Psoas muscle (tissue), 7 donors: ENCODE measurements at regions not wholly inside any gene's neighbourhood (a gene's known extent, or its start where the extent isn't known, plus 50 kb on each side); places are given as distances from the start of the nearest gene placed in this dataset.

ENCODE experiments used
- ATAC-seq, 4 donors: fragments of 200-7000 bp; cut with Tn5 transposase; one replicate each; pipeline ENCODE4 v1.9.1; 2020; ENCODE audit warnings: moderate library complexity in 3 of 4, mild to moderate bottlenecking in 2 of 4
- DNase-seq, 2 donors: peaks; one replicate each; pipeline ENCODE4 v3.0.0-alpha.2; 2020
- H3K27ac ChIP-seq: fragments of 200-600 bp; one replicate; pipeline ENCODE4 v1.8.0; 2022
- H3K27me3 ChIP-seq, 3 donors: fragments of 200-600 bp in 1 of 3; one replicate each; pipeline versions ENCODE4 v1.6.1 to v1.8.0; 2013 to 2022; ENCODE audit warnings: low read length in 2 of 3, mild to moderate bottlenecking in 2 of 3, moderate library complexity in 1 of 3; ENCODE audit not compliant: insufficient read depth in 3 of 3
- H3K36me3 ChIP-seq, 2 donors: fragments of 200-600 bp in 1 of 2; one replicate each; pipeline versions ENCODE4 v1.6.1 to v1.8.0; 2013 to 2022; ENCODE audit warnings: low read depth in 1 of 2, mild to moderate bottlenecking in 1 of 2, moderate library complexity in 1 of 2; ENCODE audit not compliant: insufficient read depth in 1 of 2
- H3K4me1 ChIP-seq: fragments of 200-600 bp; one replicate; pipeline ENCODE4 v1.8.0; 2022
- H3K4me3 ChIP-seq: fragments of 200-600 bp; one replicate; pipeline ENCODE4 v1.8.0; 2022; ENCODE audit warnings: mild to moderate bottlenecking
- H3K9me3 ChIP-seq: fragments of 200-600 bp; one replicate; pipeline ENCODE4 v1.8.0; 2022
- CTCF ChIP-seq: fragments of 200-600 bp; IDR thresholded peaks from one replicate; pipeline ENCODE4 v1.8.0; 2022; ENCODE audit warnings: antibody characterized with exemption
- WGBS, 3 donors: extraction: QIAGEN DNeasy Blood & Tissue Kit; methylation state at CpG; one replicate each; pipeline versions ENCODE4 v1.1.6 to v1.1.7; 2013; 5-methylcytosine and 5-hydroxymethylcytosine counted together
- intact Hi-C, 2 donors: fragments of 100-400 bp; cut with DNase I; formaldehyde crosslinking; loops; one replicate each; pipeline versions ENCODE4 v1.11.0 to v1.14.2; 2022
- donor health status: healthy with polysubstance abuse.
- donor health status: DM: no; HTN: no; CAD: no; lungs with moderate emphysema.
- donor health status: Bipolar disorder and iron deficiency.
- donor health status: healthy.
- donor health status: DM: yes; HTN: yes; CAD: no.
- donor health status: DM: no; HTN: no; CAD: no.
- donor health status: DM: yes; HTN: yes; CAD: no.

GRCh38 chr18:39025531-39025930 lies 1459.9 kb upstream of the CELF4 start:
- WGBS, 3 donors = 35 to 63% (median 51%) methylated on average over 2 of the region's 2 CpGs
- no peaks in the 10 kb centered on the region for H3K9me3 ChIP-seq
- TF ChIP-seq CTCF = no peak
- intact Hi-C loops = no loop called here
- H3K27ac ChIP-seq = no peak overlapping the region
- no peak overlapping the region for H3K4me3 ChIP-seq
- H3K4me1 ChIP-seq = no peaks in the 10 kb centered on the region
- no peak for DNase-seq
- no peak for ATAC-seq
- no peaks in the 10 kb centered on the region for H3K27me3 ChIP-seq
- H3K36me3 ChIP-seq = no peaks in the 10 kb centered on the region

DNA sequence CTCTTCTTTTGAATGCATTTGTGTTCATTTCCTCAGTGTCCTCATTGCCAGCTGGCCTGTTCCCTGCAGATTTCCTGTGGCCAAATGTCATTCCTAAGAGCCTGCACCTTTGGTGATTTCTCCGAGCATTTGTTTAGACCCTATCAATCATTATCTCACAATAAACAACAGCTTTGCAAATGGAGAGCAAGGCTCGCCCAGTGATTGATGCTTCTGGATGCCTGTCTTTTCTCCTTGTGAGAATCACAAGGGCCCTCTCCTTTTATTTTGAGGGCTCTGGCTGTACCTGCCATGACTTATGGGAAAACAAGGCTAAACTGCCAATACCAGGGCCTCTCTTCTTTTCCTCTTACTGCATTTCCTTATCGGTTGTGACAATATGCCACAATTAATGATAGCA lies 1454.4 kb upstream of the CELF4 start:
- DNase-seq (no peak), ATAC-seq (no peak)
- Histone ChIP-seq H3K27ac (no peak overlapping the region), H3K9me3 (no peaks in the 10 kb centered on the region), H3K4me3 (no peak overlapping the region), H3K36me3 (no peaks in the 10 kb centered on the region), H3K27me3 (no peaks in the 10 kb centered on the region), H3K4me1 (no peaks in the 10 kb centered on the region)
- intact Hi-C loops = no loop called here
- no peak for TF ChIP-seq CTCF
- 56 to 78% (median 69%) methylated on average over 3 of the region's 3 CpGs for WGBS, 3 donors

- intact Hi-C loops = no loop called here
- no peak for ATAC-seq
- TF ChIP-seq CTCF = no peak
- Histone ChIP-seq H3K27me3 (no peaks in the 10 kb centered on the region), H3K9me3 (no peaks in the 10 kb centered on the region), H3K4me1 (no peaks in the 10 kb centered on the region), H3K36me3 (no peaks in the 10 kb centered on the region), H3K4me3 (no peak overlapping the region), H3K27ac (no peak overlapping the region)
- 71 to 77% (median 75%) methylated on average over 5 of the region's 5 CpGs for WGBS, 3 donors
- DNase-seq = no peak
Measured at GRCh38 chr18:39007031-39007902, 1441.7 kb upstream of the CELF4 start.

- intact Hi-C loops = no loop called here
- Histone ChIP-seq H3K36me3 (no peaks in the 10 kb centered on the region), H3K4me1 (no peaks in the 10 kb centered on the region), H3K9me3 (no peaks in the 10 kb centered on the region), H3K27ac (no peak overlapping the region), H3K4me3 (no peak overlapping the region), H3K27me3 (no peaks in the 10 kb centered on the region)
- TF ChIP-seq CTCF = no peak
- DNase-seq (no peak), ATAC-seq (no peak)
- WGBS, 3 donors = 85 to 88% (median 86%) methylated on average over 3 of the region's 3 CpGs
Measured at GRCh38 chr18:38996056-38996455, 1430.5 kb upstream of the CELF4 start.

- intact Hi-C loops = no loop called here
- Histone ChIP-seq H3K9me3 (no peaks in the 10 kb centered on the region), H3K27ac (no peak overlapping the region), H3K27me3 (no peaks in the 10 kb centered on the region), H3K36me3 (no peaks in the 10 kb centered on the region), H3K4me1 (no peaks in the 10 kb centered on the region), H3K4me3 (no peak overlapping the region)
- no peak for ATAC-seq
- no peak for DNase-seq
- 71 to 73% (median 72%) methylated on average over 1 of the region's 1 CpG for WGBS, 3 donors
- TF ChIP-seq CTCF = no peak
Measured at GRCh38 chr18:38993342-38993741, 1427.7 kb upstream of the CELF4 start.
